SKM-1 (cell line): ENCODE measurements at regions not wholly inside any gene's neighbourhood (a gene's known extent, or its start where the extent isn't known, plus 50 kb on each side); places are given as distances from the start of the nearest gene placed in this dataset.
"Not testable (repeated sequence)": the region's sequence is repeated elsewhere in the genome, so short reads cannot be mapped to it uniquely, and the experiment has no call there.

Source experiments
- DNase-seq: peaks from one replicate; lab custom pipeline; 2025; ENCODE audit not compliant: unreplicated experiment; lab: John Stamatoyannopoulos, UW

DNA sequence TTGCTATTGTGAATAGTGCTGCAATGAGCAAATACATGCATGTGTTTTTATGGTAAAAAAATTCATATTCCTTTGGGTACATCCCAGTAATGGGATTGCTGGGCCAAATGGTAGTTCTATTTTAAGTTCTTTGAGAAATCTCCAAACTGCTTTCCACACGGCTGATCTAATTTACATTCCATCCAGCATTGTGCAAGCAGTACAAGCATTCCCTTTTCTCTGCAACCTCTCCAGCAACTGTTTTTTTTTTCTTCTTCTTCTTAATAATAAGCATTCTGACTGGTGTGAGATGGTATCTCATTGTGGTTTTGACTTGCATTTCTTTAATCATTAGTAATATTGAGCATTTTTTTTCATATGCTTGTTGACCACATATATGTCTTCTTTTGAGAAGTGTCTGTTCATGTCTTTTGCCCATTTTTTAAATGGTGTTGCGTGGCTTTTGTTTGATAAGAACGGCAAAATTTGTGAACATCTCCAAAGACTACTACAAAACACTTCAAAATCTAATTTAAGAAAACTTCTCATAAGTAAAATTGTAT lies 136.1 kb upstream of the MYO3A start:
- no peak for DNase-seq

DNA sequence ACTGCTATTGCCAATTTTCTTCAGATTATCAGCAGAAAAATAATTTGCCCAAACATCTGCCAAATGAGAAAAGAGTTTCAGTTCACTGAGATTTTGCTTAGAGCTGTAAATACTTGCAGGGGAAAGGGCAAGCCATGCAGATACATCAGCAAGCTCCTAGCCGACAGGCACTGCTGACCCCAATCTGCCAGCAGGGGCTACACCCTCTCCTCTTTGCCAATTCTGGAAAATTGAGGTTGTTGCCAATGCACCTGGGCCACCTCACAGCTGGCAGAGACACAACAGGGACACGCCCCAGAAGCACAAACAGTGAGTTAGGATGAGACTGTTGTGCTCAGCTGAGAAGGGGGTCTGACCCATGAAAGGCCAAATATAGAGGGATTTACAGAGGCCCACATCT lies 129.5 kb upstream of the MYO3A start:
- no peak for DNase-seq

DNA sequence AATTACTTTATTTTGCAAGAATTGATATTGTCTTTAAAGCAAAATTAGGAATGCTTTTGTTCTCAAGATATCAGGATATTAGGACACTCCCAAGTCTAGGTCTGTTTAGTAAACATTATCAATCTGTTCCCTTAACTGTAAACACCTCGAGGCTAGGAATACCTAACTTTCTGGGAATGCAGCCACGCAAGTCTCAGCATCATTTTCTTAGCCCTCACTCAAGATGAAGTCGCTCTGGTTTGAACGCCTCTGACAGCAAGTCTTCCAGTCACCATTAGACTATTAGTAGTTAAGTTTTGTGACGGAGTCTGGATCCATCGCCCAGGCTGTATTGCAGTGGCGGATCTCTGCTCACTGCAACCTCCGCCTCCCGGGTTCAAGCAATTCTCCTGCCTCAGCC lies 128.0 kb upstream of the MYO3A start:
- DNase-seq = no peak

DNA sequence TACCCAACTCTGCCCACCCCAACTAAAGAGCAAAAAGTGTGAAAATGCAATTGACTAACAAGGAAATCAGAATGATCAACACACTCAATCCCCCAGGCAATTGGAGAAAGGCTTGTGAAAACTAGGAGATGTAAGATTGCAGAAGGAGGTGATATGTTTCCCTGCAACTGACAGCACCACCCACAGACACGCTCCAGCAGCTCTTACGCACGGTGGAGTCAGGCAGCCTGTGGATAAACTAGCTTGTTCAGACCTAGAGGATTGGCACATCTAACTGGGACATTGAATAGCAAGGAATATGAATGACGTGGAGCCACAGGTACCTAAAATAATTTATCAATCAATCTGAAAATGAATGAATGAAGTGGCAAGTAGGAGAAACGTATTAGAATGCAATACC lies 125.7 kb upstream of the MYO3A start:
- DNase-seq = no peak

DNA sequence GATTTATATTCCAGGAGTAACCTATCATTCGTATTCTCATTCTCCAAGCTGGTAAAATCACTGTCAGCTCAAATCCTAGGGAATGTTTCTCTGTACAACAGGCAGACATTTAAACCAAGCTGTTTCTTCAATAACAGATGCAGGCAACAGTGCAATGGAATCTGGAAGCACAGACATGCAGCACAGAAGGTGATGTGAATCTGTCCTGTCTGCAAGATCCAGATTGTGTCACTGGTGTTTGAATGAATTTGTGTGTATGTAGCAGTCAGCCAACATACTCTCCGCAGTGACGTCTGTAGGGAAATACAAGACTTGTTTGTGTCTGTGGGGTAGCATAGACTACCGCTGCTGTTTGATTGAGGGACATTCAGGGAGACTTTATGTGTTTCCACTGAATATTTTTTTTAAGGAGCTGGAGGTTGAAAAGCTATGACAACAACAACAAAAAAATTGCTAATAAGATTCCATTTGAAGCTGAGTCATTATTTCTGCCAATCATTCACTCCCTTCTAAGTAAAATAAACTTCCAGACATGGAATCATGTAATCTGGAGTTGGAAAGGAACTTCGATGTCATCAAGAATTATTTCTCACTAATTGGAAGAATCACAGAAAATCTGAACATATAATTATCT lies 122.9 kb upstream of the MYO3A start:
- no peak for DNase-seq

DNA sequence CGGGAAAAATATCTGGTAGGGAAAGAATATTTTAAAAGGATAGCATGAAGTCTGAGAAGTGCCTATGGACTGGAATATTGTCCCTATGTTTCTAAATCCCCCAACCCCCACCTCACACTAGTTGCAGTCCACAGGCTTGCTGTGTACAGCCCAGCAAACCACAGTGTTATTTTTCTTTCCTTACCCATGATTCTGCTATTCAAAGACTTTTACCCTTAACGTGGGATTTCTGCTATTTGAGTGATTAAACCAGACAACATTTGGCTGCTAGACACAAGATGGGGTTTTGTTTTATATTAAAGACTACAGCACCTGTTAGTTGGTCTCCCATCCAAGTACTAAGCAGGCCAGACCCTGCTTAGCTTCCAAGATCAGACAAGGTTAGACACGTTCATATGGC lies 120.5 kb upstream of the MYO3A start:
- DNase-seq = no peak

DNA sequence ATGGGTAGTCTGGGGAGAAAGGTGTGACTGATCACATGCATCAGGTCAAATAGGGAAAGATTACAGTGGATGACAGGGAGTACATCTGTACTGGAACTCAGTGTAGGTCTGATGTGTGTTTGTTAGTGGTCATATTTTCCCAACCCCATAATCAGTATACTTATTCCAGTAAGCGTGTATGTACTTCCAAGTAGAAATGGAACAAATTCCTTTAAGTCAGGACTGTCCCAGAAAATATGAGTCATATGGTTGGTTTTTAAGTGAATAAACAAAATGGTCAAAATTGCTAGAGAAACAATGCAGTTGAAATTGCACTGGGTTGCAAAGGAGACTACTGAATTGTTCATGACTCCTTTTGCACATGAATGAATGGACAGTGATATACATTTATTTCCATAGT lies 118.8 kb upstream of the MYO3A start:
- no peak for DNase-seq

DNA sequence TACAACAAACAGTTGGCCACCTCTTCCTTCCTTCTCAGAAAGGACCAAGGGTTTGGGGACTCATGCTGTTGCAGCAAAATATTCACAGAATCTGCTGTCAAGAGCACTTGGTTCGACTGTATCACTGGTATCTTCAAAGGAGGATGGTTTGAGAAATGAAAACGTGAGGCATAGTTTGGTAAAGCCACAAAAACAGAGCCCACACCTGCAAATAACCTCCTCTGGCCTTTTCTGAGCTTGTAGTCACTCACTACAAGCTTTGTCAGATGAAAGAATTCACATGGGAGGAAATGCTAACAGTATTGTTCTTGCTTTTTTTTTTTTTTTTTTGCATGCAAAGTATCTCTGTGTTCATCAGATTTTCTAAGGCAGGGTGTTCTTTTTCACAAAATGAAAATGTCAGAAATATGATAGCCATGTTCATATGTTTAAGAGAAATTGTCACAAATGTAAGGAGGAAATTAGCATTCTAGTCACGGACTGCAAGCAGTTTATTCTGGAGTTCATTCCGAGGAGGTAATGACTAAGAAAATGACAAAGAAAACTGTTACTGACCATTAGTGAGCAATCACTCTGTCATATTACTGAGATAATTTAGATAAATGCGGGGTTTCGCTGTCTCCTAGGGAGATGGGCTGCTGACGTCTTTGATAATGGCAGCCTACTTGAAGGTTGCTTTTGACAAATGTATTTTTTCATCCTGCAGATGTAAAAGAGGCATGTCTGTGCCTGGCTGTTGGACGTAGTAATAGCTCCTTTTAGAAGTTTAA lies 117.8 kb upstream of the MYO3A start:
- no peak for DNase-seq

DNA sequence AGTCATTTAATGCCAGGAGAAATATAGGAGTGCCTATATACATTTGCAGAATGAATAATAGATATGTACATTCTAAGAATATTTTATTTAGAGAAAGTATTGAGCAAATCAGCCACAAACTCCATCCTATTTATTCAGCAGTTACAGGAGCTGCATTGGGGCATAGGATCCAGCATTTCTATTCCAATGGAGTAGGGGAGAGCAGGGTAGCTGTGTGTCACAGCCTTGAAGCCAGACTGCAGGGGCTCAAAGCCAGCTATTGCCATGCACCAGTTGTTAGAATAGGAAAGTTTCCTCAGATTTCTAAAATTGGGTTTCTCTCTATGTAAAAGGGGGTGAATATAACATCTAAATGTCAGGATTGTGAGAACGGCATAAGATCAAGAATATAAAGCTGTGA lies 116.8 kb upstream of the MYO3A start:
- DNase-seq = no peak

DNA sequence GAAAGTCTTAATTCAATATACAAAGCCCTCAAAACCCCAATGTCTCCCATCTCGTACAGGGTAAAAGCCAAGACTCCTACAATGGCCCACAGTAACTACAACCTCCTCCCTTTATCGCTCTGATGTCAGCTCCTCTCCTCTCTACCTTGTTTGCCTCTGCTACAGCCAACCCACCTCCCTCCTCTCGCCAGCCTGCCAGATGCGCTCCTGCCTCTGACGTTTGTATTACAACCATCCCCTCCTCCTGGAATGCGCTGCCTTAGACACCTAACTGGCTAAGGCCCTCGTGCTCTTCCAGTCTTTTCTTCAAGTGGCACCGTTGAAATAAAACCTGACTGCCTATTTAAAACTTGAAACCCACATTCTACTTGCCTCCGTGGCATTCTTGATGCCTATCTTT lies 115.3 kb upstream of the MYO3A start:
- no peak for DNase-seq

DNA sequence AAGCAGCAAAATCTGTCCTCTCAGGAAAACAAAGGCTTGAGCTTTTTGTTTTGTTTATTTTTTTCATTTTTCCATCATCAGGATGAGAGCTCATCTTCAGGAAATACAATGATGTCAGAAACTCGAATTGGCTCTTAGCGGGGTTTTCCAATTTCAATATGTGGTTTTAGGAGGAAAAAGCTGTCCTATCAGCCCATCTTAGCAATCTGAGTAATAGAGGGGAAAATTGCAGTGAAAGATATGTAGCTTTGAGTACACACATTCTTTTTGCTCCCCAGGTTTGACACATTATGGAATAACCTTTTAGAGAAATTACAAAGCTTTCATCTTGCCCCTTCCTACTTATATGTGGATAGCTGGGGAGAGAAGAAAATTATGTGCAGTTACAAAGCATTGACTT lies 113.6 kb upstream of the MYO3A start:
- DNase-seq = no peak

DNA sequence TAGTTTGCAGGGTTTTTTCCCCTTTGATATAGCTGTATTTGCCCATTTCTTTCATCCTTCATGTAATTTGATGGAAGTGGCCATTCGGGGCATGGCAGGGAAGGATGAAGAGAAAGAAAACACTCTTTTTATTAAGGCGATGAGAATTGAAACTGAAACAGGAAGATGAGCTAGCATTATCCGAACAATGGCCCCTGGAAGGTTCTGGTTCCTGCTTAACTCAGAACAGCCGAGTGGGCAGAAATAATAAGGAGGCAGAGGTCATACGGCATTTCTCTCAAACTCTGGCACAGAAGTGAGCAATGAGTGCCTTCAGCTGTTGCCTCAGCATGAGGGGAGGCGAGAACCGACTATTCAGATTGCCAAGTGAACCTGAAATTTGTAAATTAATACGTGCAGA lies 113.2 kb upstream of the MYO3A start:
- DNase-seq = no peak

DNA sequence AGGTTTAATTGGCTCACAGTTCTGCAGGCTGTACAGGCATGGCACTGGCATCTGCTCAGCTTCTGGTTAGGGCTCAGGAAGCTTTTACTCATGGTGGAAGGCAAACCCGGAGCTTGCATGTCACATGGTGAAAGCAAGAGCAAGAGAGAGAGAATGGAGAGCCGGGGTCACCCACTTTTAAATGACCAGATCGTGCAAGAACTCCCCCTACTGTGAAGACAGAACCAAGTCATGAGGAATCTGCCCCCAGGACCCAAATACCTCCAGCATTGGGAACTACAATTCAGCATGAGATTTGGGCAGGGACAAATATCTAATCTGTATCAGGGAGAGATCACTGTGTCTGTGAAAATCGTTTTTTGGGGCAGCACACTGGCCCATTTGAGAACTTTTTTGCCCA lies 110.0 kb upstream of the MYO3A start:
- DNase-seq = no peak

DNA sequence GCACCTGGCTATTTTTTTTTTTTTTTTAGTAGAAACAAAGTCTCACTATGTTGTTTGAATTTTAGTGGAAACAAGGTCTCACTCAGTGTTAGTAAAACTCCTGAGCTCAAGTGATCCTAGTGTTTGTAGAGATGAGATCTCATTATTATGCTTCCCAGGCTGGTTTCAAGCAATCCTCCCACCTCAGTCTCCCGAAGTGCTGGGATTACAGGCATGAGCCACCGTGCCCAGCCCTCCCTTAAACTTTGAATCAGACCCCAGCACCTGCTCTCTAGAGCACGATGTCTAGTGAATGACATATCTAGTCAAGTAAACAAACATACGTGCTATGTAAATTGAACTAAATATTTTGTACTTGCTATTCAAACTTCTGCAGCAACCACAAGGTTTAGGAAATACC lies 105.6 kb upstream of the MYO3A start:
- DNase-seq = no peak

DNA sequence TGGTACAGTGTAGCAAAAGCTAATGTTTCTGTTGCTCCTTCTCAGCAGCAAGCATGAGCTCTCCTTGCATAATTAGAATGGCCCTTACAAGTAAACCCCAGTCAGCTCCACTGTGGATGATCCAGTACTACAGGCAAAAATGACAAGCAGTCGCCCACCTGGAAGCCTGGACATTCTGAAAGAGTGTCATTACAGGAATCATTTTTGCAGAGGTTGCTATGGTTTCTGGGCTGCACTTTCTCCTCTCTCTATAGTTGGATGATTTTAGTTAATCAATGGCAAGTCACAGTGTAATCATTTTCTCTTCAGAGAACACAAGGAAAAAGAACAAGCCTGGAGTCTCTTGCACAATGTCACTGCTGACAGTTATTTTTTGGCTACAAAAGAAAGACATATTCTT lies 102.9 kb upstream of the MYO3A start:
- no peak for DNase-seq

DNA sequence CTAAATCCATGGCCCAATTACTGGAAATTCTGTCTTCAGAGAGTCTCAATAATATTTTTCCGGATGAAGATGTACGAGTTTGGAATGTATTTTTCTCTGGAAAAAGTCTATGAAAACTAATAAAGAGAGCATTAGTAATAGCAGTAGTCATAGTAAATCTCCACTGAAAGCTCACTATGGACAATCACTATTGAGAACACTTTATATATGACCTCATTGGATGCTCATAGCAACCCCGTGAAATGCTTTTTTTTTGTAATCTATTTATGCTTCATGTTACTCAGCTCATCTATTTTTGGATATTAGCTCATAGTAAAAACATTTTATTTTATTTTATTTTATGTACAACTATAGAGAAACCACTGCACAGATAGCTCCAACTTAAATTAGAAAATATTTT lies 94.3 kb upstream of the MYO3A start:
- DNase-seq = no peak

DNA sequence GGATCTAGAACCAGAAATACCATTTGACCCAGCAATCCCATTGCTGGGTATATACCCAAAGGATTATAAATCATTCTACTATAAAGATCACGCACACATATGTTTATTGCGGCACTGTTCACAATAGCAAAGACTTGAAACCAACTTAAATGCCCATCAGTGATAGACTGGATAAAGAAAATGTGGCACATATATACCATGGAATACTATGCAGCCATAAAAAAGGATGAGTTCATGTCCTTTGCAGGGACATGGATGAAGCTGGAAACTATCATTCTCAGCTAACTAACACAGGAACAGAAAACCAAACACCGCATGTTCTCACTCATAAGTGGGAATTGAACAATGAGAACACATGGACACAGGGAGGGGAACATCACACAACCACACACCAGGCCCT lies 93.2 kb upstream of the MYO3A start:
- not testable (repeated sequence) for DNase-seq

DNA sequence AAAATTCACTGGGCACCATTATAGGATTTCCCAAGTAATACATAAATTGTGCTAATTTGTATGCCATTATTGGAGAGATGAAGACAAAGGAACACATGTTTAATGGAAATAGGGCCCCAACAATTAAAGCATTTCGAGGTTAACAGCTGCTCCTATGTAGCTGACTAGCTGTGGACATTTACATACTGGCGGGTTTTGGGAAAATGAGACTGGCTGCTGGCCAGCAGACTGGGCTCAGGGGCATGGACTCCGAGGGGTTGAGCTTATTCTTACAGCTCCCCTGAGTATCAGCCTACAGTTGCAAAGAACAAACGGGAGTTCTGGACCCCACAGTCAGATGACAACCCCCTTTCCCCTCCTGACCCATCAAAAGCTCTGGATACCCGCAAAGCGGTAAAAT lies 91.9 kb upstream of the MYO3A start:
- no peak for DNase-seq

DNA sequence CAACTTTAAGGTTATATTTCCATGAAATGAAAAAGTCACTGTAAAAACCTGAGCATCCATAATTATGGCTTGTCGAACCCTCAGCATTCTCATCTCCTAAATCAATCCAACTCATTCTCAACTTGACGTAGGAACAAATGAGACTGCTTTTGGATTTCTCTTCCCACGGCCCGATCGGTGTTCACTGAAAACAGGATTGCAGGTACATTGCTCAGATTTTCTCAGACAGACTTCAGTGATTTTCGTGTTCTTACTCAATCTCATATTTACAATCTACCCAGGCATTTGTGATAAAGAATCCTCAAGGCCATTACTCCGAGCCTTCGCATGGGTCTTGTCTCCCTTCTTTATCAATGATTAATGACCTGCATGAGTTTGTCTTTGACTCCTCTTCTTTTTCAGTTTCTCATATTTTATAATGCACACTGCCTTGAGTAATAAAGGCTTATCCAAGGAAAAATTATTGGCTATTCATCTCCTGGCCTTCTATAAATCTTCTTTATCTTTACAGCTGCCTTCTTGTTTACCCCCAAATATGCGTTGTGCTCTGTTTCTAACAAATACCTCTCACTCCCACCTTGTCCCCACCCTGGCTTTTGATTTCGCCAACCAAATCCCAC lies 90.4 kb upstream of the MYO3A start:
- DNase-seq = no peak

DNA sequence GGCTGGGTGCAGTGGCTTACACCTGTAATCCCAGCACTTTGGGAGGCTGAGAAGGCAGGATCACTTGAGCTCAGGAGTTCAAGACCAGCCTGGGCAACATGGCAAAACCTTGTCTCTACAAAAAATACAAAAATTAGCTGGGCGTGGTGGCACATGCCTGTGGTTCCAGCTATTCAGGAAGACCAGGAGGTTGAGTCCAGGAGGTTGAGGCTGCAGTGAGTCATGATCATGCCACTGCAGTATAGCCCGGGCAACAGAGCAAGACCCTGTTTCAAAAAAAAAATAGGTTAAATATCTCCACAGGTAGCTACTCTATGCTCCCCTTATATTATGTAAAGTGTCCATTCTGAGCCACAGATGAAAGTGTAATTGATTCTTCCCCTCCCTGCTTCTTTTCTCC lies 89.3 kb upstream of the MYO3A start:
- DNase-seq = not testable (repeated sequence)

DNA sequence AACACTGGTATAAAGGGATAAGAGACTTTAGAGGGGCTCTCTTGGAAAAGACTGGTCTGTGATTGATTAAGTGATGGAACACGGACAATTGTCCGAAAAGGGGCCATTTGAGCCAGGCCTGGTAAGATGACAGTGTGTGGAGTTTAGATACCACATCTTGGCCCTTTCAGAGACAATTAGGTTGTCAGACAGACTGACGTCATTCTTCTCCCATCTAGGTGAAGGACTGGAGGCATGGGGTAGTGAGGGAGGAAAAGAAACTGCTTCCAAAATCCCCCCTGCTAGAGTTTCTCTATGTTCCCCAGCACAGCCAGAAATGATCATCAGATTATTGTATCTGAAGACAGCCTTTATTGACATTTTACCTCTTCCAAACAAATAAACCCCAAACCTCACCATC lies 84.8 kb upstream of the MYO3A start:
- no peak for DNase-seq

DNA sequence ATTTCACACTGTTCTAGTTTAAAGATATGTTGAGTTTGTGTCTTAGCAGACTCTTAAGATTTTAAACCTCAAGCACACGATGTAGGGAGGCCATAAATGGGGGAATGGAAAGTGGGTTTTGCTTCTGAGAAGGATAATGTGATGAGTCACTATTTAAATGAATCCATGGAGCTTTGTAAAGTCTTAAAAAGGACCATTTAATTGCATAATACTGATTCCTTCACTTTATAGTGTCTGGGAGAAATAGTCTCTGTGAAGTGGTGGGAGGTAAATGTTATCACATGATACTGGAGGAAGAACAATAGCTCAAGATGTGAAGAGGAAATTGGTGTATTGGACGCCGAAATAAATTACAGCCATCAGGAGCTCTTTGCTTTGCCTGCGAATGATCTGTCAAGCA lies 84.0 kb upstream of the MYO3A start:
- DNase-seq = no peak
